ENCODE measurements at regions not wholly inside any gene's neighbourhood (a gene's known extent, or its start where the extent isn't known, plus 50 kb on each side); places are given as distances from the start of the nearest gene placed in this dataset.
"Not testable (repeated sequence)": the region's sequence is repeated elsewhere in the genome, so short reads cannot be mapped to it uniquely, and the experiment has no call there.

DNA sequence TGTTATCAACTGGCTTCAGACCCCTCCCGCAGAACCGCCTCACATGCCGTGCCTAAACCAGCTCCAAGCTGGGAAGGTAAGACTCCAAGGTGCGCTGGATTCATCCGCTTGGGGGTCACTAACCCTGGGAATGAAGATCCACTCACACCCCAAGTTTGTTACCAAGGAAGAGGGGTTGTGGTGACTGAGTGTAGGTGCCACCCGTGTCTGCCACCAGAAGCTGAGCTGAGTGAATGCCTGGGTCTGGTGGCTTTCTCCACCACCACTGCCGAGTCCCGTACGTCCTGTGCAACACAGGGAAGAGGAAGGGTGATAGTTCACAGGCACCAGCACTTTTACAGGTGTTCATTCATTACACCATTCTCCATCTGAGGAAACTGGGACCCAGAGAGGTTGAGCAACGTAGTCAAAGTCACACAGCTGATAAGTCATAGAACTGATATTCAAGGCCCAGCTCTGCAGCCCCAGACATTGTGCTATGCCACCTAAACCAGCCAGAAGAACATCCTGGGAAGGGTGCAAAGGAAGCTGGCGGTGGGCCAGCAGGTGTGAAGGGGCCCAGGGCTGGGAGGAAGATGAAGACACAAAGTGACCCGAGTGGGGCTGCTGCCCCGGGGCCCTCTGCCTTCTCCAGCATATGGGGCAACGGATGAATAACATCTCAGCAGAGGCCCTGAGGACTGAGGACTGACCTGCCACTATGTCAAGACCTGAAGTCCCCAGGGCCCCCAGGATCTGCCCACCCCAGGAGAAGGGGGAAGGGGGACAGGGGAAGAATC lies 70.9 kb upstream of the PPP1R26 start:
- DNase-seq (ENCODE audit: low read depth), result no peak
- in situ Hi-C loops (cut with HindIII; ENCODE audit: low pct_unique_long_range_greater_than_20kb, low sequenced_read_pairs), result no loop called here

DNA sequence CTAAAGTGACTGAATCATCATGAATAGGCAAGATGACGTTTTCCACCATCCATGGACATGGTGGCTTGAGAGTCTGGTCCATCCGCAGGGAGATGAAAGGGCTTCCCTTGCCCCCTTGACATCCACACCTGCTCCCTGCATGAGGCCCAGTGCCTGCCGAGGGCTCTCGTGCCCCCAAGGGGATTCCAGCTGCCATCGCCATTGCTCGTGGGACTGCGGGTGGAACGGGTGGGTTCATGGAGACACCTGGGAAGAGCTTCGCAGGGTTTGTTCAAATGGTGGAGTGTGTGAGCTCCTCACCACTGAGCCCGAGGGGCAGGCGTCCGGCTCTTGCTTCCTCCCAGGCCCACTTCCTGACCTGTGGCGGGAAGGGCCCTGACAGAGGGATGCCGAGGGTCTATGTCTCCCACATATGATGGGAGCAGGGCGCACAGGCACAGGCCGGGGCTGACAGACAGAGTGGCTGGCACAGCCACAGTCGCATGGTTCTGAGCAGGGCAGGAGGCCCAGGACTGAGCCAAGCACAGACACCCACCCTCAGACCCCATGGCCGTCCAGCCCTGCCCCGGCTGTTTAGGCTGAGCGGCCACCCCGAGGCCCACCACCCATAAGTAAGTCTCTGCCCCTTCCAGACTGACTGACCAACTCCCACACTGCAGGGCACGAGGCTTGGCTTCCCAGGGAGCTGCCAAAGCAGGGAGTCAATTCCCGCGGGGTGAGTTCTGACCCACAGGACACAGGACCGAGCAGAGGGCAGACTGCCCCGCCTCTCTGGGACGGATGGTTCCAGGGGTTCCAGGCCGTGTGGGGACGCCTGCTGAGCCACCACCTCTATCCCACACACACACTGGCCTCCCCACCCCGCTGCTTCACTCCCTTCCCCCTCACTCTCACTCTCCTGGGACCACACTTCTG lies 70.0 kb upstream of the PPP1R26 start:
- DNase-seq (ENCODE audit: low read depth), result no peak
- in situ Hi-C loops (cut with HindIII; ENCODE audit: low pct_unique_long_range_greater_than_20kb, low sequenced_read_pairs), result no loop called here

DNA sequence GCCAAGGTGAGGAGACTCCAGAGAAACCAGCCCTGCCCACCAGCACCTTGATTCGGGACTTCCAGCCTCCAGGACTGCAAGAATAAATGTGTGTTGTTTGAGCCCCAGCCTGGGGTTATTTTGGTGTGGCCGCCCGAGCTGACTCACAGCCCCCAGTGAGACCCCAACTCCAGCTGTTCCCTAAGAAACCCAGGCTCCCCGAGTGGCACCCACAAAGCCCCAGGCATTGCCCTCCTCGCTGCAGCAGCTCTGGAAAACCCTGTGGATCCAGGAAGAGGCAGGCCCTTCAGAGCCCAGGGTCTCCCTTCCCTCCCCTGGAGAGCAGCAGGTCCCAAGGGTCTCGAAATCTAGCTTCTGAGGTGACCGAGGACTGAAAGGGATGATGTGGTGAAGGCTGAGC lies 69.2 kb upstream of the PPP1R26 start:
- in situ Hi-C loops (cut with HindIII; ENCODE audit: low pct_unique_long_range_greater_than_20kb, low sequenced_read_pairs), result no loop called here
- DNase-seq (ENCODE audit: low read depth), result no peak

DNA sequence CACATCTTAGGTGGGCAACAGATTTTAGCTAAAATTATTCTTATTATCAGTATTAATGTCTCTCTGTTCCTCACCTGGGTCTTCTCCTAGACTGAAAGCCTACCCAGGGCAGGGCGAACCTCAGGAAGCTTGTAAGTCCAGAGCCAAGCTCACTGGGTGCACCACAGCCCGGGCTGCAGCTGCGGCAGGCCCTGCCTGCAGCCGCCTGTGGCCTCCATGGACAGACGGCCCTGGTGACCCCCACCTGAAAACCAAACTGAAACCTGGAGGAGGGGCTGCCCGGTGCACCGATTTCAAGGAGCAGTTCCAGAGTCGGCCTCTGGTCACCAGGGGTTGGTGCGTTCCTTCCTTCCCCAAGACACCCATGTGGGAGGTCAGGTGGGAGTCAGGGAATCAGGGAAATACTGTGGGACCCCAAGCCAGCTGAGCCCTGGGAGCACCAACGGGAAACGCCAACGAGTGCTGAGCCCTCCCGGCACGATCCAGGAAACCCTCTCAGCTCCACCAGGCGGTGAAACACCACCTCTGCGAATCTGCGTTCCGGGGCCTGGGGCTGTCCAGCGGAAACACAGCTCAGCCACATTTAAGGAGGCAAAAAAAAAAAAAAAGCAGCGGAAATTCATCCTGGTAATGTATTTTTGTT lies 68.6 kb upstream of the PPP1R26 start:
- in situ Hi-C loops (cut with HindIII; ENCODE audit: low pct_unique_long_range_greater_than_20kb, low sequenced_read_pairs), result no loop called here

DNA sequence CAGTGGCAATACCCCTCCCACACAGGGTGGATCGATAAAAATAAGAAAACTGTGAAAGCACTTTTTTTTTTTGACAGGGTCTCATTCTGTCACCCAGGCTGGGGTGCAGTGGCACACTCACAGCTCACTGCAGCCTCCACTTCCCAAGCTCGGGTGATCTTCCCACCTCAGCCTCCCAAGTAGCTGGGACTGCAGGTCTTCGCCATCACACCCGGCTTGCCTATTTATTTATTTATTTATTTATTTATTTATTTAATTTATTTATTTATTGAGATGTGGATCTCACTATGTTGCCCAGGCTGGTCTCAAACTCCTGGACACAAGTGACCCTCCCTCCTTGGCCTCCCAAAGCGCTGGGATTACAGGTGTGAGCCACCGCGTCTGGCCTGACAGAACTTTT lies 68.0 kb upstream of the PPP1R26 start:
- in situ Hi-C loops (cut with HindIII; ENCODE audit: low pct_unique_long_range_greater_than_20kb, low sequenced_read_pairs); DNase-seq (ENCODE audit: low read depth): not testable (repeated sequence)

More for the DNA sequence above, 68.6 kb upstream of the PPP1R26 start:
- no peak for DNase-seq (ENCODE audit: low read depth)

DNA sequence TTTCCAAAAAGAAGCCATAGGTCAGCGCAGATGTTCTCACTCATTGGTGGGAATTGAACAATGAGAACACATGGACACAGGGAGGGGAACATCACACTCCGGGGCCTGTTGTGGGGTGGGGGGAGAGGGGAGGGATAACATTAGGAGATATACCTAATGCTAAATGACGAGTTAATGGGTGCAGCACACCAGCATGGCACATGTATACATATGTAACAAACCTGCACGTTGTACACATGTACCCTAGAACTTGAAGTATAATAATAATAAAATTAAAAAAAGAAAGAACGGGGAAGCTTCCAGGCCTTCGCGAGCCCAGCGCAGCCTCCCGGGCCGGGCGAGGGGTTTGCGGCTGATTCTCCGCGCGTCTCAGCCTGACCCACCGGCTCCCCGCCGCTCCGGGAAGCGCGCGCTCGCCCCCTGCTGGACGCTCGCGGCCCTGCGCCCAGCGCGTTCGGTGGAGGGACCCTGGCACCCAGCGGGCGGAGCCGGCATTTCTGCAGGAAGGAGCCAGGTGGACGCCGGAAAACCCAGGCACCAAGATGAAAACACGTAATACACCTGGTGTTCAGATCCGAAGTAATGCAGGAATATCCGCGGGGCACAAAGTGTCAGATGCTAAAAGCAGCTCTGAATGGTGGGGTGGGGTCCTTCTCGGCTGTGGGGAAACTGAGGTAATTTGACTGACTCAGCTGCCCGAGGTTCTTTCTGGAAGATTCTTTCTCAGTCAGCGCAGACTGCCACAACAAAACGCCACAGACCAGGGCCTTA lies 67.1 kb upstream of the PPP1R26 start:
- in situ Hi-C loops (cut with HindIII; ENCODE audit: low pct_unique_long_range_greater_than_20kb, low sequenced_read_pairs), result not testable (repeated sequence)
- peak; percentile 58 for DNase-seq (ENCODE audit: low read depth)

DNA sequence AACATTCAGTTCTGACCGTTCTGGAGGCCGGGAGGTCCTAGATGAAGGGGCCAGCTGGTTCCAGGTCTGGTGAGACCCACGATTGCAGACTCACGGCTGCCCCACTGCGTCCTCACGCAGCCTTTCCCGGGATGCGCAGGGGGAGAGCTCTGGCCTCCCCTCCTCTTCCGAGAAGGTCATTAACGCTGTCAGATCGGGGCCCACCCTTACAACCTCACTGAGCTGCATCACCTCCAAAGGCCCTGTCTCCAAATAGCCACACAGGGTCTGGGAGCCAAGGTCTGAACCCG lies 66.6 kb upstream of the PPP1R26 start:
- DNase-seq (ENCODE audit: low read depth), result no peak
- in situ Hi-C loops (cut with HindIII; ENCODE audit: low pct_unique_long_range_greater_than_20kb, low sequenced_read_pairs), result no loop called here

DNA sequence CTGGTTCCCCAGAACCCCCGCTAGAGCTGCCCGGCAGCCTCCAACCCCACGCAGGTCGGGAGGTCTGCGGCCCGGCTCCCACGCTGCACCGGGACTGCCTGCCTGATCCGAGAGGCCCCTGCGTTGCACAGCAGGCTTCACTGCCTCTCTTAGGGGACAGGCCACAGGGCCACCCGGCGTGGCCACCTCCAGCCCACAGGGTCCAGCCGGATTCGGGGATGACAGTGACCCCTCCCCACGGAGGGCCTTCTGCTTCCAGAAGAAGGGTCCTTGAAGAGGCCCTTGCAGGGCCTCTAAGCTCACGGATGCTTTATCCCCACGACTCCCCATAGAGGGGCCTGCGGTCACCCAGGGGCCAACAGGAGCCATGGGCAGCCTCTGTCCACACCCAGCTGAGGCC lies 66.1 kb upstream of the PPP1R26 start:
- DNase-seq (ENCODE audit: low read depth), result no peak
- in situ Hi-C loops (cut with HindIII; ENCODE audit: low pct_unique_long_range_greater_than_20kb, low sequenced_read_pairs), result no loop called here

DNA sequence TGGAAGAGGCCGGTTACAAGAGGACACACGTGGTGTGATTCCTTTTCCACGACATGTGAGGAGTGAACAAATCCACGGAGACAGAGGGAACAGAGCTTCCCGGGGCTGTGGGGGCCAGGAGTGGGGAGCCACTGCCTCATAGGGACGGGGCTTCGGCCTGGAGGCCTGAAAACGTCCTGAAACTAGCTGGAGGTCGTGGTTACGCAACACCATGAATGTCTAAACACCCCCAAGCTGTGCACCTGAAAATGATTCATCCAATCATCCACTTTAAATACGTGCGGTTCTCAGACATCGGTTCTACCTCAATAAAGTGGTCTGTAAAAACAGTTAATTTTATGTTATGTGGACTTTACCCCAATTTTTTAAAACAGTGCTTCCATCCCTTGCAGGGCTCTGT lies 65.3 kb upstream of the PPP1R26 start:
- in situ Hi-C loops (cut with HindIII; ENCODE audit: low pct_unique_long_range_greater_than_20kb, low sequenced_read_pairs), result no loop called here

DNA sequence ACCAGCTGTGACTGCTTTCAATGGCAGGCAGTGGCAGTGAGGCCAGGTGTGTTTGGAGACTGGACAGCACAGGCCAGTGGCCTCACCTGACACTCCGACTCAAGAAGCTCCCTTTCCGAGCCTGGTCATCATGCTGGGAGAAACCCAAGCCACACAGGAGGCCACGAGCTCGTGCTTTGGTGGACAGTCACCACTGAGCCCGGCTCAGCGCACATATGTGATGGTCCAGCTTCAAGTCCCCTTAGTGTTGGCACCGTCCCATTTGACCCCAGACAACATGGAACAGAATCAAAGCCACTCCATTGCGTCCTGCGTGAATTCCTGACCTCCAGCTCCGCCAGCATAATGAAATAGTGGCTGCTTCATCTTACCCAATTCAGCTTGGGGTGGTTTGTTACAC lies 64.0 kb upstream of the PPP1R26 start:
- in situ Hi-C loops (cut with HindIII; ENCODE audit: low pct_unique_long_range_greater_than_20kb, low sequenced_read_pairs), result no loop called here
- no peak for DNase-seq (ENCODE audit: low read depth)

More for the DNA sequence above, 65.3 kb upstream of the PPP1R26 start:
- DNase-seq (ENCODE audit: low read depth), result no peak

DNA sequence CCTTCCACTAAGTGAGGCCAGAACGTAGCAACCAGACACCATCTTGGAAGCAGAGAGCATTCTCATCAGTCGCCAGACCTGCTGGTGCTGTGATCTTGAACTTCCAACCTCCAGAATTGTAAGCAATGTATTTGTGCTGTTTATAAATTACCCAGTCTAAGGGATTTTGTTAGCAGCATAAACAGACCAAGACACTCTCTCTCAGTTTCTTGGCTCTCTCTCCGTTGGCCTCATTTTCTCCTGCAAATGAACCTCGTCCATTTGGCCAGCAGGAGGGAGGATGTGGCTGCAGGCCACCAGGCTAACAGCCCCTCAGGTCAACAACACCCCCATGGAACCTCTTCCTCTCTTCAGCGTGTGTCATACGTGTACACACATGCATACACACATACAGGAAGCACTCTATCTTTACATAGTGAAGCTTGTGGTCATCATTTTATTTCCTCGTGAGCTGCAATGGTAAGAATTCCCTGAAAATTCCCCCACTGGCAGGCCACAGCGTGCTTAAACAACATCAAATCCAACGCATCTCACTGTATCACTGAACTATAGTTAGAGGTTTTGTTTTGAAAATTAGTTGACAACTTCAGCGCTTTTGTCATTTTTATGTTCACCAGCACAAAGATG lies 62.8 kb upstream of the PPP1R26 start:
- in situ Hi-C loops (cut with HindIII; ENCODE audit: low pct_unique_long_range_greater_than_20kb, low sequenced_read_pairs), result no loop called here
- DNase-seq (ENCODE audit: low read depth), result no peak

DNA sequence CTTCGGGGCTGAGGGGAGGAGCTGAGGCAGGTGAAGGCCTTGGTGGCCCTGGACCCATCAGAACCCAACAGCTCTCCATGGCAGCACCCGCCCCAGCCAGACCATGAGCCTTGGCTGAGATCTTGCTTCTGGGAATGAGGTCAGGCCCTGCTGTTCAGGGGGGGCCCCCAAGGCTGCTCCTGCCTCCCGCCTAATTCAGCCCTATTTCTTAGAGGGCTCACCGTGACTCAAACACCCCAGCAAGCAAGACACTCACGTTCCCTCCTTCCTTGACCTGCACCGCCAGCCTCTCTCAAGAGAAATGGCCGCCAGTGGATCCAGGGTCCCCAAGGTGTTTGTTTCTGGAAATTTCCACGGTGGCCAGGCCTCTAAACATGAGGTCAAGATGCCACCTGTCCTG lies 61.4 kb upstream of the PPP1R26 start:
- DNase-seq (ENCODE audit: low read depth), result no peak
- in situ Hi-C loops (cut with HindIII; ENCODE audit: low pct_unique_long_range_greater_than_20kb, low sequenced_read_pairs), result no loop called here

DNA sequence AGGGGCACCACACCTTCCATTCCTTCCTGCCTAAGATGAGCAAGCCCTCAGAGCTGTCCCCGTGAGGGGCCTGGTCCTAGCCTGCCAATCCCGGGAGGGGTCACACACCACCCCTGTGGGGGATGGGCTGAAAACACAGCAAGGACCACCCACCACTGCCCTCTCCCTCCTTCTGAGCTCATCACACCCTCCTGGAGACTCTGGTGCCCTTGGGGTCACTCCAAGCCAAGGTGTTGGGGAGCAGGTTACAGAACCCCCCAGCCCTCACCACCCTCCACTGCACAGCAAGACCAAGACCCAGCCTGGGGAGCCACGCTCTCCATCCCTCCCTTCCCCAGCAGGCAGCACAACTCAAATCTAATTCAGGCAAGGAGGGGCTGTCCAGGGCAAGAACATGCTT lies 60.5 kb upstream of the PPP1R26 start:
- no peak for DNase-seq (ENCODE audit: low read depth)
- in situ Hi-C loops (cut with HindIII; ENCODE audit: low pct_unique_long_range_greater_than_20kb, low sequenced_read_pairs), result no loop called here

DNA sequence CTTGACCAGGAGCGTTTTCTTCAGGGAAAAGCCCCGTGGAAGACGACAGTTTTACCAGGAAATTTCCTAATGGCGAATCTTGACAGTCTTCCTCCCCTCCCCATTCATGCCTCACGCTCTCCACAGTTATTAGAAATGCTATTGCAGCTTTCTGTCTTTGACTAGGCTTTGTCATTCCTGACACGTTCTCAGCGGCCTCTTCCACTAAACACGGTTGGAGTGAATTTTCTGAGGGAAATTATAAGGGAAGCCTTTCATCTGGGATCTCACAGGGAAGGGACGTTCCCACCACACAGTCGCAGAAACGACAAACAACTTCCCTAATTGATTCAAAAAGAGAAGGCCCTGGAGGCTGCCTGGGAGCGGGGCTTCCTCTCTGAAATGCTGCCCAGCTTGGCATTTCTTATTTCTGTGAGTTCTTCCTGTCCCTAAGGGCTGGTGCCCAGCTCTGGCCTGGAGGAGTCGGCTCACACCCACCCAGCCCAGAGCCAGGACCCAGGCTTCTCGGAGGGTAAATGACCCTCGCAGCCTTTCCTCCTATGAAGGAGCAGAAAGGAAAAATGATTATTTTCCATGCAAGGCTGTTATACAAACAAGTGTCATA lies 57.1 kb upstream of the PPP1R26 start:
- in situ Hi-C loops (cut with HindIII; ENCODE audit: low pct_unique_long_range_greater_than_20kb, low sequenced_read_pairs), result no loop called here
- DNase-seq (ENCODE audit: low read depth), result no peak

DNA sequence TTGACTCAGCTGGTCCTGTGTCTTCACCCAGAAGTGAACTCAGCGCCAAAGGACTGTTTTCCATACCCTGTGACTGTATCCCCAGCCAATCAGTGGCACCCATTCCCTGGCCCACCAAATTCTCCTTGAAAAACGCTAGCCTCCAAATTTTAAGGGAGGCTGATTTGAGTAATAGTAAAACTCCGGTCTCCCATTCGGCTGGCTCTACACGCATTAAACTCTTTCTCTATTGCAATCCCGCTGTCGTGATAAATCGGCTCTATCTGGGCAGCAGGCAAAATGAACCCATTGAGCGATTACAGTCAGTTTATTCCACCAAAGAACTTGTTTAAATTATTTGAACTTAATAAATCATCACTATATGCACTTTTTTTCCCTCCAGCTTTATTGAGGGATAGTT lies 55.9 kb upstream of the PPP1R26 start:
- in situ Hi-C loops (cut with HindIII; ENCODE audit: low pct_unique_long_range_greater_than_20kb, low sequenced_read_pairs), result no loop called here
- no peak for DNase-seq (ENCODE audit: low read depth)

Measured in Caki2 (cell line).